ENCODE measurements at regions not wholly inside any gene's neighbourhood (a gene's known extent, or its start where the extent isn't known, plus 50 kb on each side); places are given as distances from the start of the nearest gene placed in this dataset.

DNA sequence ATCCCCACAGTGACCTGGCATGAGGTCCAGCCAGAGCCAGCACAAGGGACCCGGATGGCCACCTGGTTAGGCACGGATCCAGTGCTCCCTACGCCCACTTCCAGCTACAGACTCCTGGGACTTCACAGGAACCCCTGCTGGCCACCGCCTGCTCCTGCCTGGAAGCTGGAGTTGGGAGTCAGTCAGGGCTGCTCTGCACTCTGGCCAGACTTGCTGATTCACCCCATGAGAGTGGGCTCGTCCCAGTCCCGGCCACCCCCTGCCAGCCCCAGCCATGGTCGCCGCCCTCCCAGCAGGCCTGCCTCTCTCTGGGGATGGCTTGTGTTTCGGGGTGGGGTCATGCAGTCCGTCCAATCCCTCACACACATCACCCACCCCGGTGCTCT lies 125.8 kb downstream of the DLL1 start:
- Histone ChIP-seq H3K4me3 (no peak overlapping the region), H3K9me3 (no peaks in the 10 kb centered on the region), H3K27ac (peak overlapping the region; percentile 38 to 53), H3K27me3 (no peaks in the 10 kb centered on the region), H3K4me1 (peaks cover 0 to 27% of the 10 kb centered on the region in 2 donors), H3K36me3 (no peaks in the 10 kb centered on the region)
- DNase-seq (ENCODE audit: low spot score), result no peak
- TF ChIP-seq CTCF (IDR thresholded peaks at IDR 0.05), result peak in 1 of 2 donors; percentile 31

DNA sequence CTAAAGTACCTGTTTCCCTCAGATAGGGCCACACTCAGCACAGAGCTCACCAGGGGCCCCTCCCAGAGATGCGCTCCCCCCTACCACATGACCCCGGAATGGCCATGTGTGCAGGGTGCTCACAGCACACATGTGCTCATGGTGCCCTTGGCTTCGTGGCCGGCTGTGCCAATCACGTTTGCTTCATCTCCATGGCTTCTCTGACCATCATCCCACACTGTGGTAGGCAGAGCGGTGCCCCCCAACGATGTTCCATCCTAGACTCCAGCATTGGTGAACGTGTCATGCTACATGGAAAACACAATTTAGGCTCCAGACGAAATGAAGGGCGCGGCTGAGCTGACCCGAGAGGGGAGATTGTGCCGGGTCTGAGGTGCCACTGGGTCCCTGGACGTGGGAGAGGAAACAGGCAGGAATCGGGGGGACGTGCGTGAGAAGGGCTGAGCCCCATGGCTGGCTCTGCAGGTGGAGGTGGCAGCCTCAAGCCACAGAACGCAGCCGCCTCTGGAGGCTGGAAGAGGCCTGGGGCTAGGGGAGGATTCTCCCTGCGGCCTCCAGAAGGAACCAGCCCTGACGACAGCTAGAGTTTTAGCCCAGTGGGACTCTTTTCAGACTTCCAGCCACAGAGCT lies 126.5 kb downstream of the DLL1 start:
- Histone ChIP-seq H3K27ac (peak overlapping the region in 1 of 2 donors; percentile 38), H3K4me3 (no peak overlapping the region)
- no peak for TF ChIP-seq CTCF (IDR thresholded peaks at IDR 0.05)

DNA sequence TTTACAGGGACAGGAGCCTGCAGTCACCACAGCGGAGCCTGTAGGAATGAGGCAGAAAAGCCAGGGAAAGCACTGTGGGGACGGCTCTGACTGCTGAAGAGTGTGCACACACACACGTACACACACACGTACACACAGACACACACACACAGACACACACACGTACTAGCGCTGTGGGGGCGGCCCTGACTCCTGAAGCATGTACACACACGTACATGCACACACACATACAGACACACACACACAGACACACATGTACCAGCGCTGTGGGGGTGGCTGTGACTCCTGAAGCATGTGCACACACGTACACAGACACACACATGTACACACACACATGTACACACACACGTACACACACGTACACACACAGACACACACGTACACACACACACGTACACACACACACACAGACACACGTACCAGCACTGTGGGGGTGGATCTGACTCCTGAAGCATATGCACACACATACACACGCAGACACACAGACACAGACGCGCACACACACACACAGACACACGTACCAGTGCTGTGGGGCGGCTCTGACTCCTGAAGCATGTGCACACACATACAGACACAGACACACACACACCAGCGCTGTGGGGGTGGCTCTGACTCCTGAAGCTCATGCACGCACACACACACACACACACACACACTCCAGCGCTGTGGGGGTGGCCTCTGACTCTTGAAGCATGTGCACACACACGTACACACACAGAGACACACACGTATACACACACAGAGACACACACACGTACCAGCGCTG lies 127.3 kb downstream of the DLL1 start:
- H3K27ac ChIP-seq, result no peak overlapping the region
- H3K27me3 ChIP-seq, result no peaks in the 10 kb centered on the region
- H3K4me3 ChIP-seq, result no peak overlapping the region
- no peaks in the 10 kb centered on the region for H3K9me3 ChIP-seq
- no peak for DNase-seq (ENCODE audit: low spot score)
- H3K36me3 ChIP-seq, result no peaks in the 10 kb centered on the region
- TF ChIP-seq CTCF (IDR thresholded peaks at IDR 0.05), result no peak
- peaks cover 0 to 27% of the 10 kb centered on the region in 2 donors for H3K4me1 ChIP-seq

More for the DNA sequence above, 126.5 kb downstream of the DLL1 start:
- Histone ChIP-seq H3K36me3 (no peaks in the 10 kb centered on the region), H3K9me3 (no peaks in the 10 kb centered on the region), H3K4me1 (peaks cover 0 to 27% of the 10 kb centered on the region in 2 donors), H3K27me3 (no peaks in the 10 kb centered on the region)
- DNase-seq (ENCODE audit: low spot score), result no peak

DNA sequence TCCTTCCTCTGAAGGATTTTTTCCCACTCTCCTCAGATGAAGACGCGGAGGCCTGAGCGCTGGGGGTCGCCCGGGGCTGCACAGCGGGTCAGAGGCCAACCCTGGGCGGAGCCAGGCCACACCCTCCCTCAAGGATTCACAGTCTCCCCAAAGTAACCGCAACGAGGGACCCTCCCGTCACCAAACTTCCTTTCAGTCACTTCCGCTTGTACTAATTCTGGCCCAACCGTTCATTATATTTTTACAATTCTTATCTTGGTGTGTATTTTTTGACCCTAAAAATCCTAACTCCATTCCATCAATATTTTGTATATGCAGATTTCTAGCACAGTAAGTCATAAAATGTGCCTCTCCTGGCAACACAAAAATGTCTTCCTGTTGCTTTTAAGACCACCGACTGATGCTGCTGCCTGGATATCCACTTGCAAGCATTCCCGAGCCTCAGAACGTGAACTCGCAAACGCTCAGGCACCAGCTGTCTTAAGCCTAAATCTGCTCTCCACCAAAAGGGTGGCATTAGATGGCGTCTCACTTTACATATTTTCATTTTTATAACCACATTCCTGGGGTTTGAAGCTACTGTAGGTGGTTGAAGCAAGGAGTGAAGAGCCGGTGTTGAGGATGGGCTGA lies 128.0 kb downstream of the DLL1 start:
- H3K36me3 ChIP-seq, result no peaks in the 10 kb centered on the region
- peaks cover 0 to 27% of the 10 kb centered on the region in 2 donors for H3K4me1 ChIP-seq
- DNase-seq (ENCODE audit: low spot score), result no peak
- TF ChIP-seq CTCF (IDR thresholded peaks at IDR 0.05), result no peak
- no peak overlapping the region for H3K27ac ChIP-seq
- no peaks in the 10 kb centered on the region for H3K9me3 ChIP-seq
- H3K4me3 ChIP-seq, result no peak overlapping the region
- H3K27me3 ChIP-seq, result no peaks in the 10 kb centered on the region

- Histone ChIP-seq H3K4me1 (peaks cover 0 to 27% of the 10 kb centered on the region in 2 donors), H3K27ac (no peak overlapping the region), H3K36me3 (no peaks in the 10 kb centered on the region), H3K27me3 (no peaks in the 10 kb centered on the region), H3K4me3 (no peak overlapping the region), H3K9me3 (no peaks in the 10 kb centered on the region)
- TF ChIP-seq CTCF (IDR thresholded peaks at IDR 0.05), result no peak
- DNase-seq (ENCODE audit: low spot score), result no peak
Observed at GRCh38 chr6:170162011-170162774, 128.7 kb downstream of the DLL1 start.
